Fibroblast of pulmonary artery (primary cell): ENCODE measurements at regions not wholly inside any gene's neighbourhood (a gene's known extent, or its start where the extent isn't known, plus 50 kb on each side); places are given as distances from the start of the nearest gene placed in this dataset.

Source experiments
- DNase-seq: peaks from one replicate; pipeline ENCODE4 v3.0.0-alpha.2; 2010; ENCODE audit warnings: low read depth
- H3K4me3 ChIP-seq: replicated peaks from 2 replicates; pipeline ENCODE4 v1.5.1; 2011; ENCODE audit warnings: low read depth, mild to moderate bottlenecking, control low read depth, low read length, moderate library complexity
- CTCF ChIP-seq: IDR thresholded peaks from 2 replicates; pipeline ENCODE4 v1.5.1; 2011; ENCODE audit warnings: mild to moderate bottlenecking, control low read depth, low read length, inconsistent platforms; ENCODE audit errors: missing control alignments

- no peak overlapping the region for H3K4me3 ChIP-seq
- TF ChIP-seq CTCF = no peak
- no peak for DNase-seq
These were observed 246.1 kb downstream of the PIK3C3 start for GRCh38 chr18:42201137-42201536.

GRCh38 chr18:42211201-42211600 is 256.2 kb downstream of the PIK3C3 start:
- no peak for DNase-seq
- TF ChIP-seq CTCF = no peak

GRCh38 chr18:42222557-42222956 is 267.5 kb downstream of the PIK3C3 start:
- H3K4me3 ChIP-seq = no peak overlapping the region
- TF ChIP-seq CTCF = no peak
- DNase-seq = no peak

More at GRCh38 chr18:42211201-42211600, 256.2 kb downstream of the PIK3C3 start:
- no peak overlapping the region for H3K4me3 ChIP-seq

- no peak overlapping the region for H3K4me3 ChIP-seq
- no peak for DNase-seq
- no peak for TF ChIP-seq CTCF
These were observed 273.5 kb downstream of the PIK3C3 start for GRCh38 chr18:42228581-42228980.

GRCh38 chr18:42229211-42230210 is 274.5 kb downstream of the PIK3C3 start:
- DNase-seq = no peak
- TF ChIP-seq CTCF = no peak
- H3K4me3 ChIP-seq = no peak overlapping the region

GRCh38 chr18:42230636-42231035 is 275.6 kb downstream of the PIK3C3 start:
- H3K4me3 ChIP-seq = no peak overlapping the region
- no peak for TF ChIP-seq CTCF
- DNase-seq = no peak
